DND-41 (cell line): ENCODE measurements at regions not wholly inside any gene's neighbourhood (a gene's known extent, or its start where the extent isn't known, plus 50 kb on each side); places are given as distances from the start of the nearest gene placed in this dataset.

ENCODE experiments used
- EZH2 ChIP-seq: IDR thresholded peaks from 3 replicates; pipeline ENCODE4 v1.6.1; 2012; ENCODE audit warnings: borderline replicate concordance, low read depth, mild to moderate bottlenecking, moderate library complexity, low read length, inconsistent platforms; ENCODE audit not compliant: severe bottlenecking
- TF ChIP-seq, protein P1 (sequence below): IDR thresholded peaks from 2 replicates; pipeline ENCODE4 v1.5.1; 2012; ENCODE audit warnings: borderline replicate concordance, low read length, moderate library complexity, mild to moderate bottlenecking; ENCODE audit not compliant: poor library complexity, severe bottlenecking; ENCODE audit errors: extremely low read depth

DNA sequence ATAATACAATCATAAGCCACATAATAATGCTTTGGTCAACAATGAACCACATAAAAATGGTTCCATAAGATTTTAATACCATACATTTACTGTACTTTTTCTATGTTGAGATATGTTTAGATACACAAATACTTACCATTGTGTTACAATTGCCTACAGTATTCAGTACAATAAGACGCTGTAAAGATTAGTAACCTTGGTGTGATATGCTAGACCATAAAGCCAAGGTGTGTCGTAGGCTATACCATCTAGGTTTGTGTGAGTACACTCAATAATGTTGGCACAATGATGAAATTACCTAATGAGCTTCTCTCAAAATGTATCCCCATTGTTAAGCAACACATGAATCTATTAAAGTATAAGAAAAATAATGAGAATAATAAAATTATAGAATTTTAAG, 662.3 kb downstream of the SATB2 start:
- TF ChIP-seq, protein P1, sequence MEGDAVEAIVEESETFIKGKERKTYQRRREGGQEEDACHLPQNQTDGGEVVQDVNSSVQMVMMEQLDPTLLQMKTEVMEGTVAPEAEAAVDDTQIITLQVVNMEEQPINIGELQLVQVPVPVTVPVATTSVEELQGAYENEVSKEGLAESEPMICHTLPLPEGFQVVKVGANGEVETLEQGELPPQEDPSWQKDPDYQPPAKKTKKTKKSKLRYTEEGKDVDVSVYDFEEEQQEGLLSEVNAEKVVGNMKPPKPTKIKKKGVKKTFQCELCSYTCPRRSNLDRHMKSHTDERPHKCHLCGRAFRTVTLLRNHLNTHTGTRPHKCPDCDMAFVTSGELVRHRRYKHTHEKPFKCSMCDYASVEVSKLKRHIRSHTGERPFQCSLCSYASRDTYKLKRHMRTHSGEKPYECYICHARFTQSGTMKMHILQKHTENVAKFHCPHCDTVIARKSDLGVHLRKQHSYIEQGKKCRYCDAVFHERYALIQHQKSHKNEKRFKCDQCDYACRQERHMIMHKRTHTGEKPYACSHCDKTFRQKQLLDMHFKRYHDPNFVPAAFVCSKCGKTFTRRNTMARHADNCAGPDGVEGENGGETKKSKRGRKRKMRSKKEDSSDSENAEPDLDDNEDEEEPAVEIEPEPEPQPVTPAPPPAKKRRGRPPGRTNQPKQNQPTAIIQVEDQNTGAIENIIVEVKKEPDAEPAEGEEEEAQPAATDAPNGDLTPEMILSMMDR = no peak
- no peak for TF ChIP-seq EZH2
